ENCODE measurements at regions not wholly inside any gene's neighbourhood (a gene's known extent, or its start where the extent isn't known, plus 50 kb on each side); places are given as distances from the start of the nearest gene placed in this dataset.

DNA sequence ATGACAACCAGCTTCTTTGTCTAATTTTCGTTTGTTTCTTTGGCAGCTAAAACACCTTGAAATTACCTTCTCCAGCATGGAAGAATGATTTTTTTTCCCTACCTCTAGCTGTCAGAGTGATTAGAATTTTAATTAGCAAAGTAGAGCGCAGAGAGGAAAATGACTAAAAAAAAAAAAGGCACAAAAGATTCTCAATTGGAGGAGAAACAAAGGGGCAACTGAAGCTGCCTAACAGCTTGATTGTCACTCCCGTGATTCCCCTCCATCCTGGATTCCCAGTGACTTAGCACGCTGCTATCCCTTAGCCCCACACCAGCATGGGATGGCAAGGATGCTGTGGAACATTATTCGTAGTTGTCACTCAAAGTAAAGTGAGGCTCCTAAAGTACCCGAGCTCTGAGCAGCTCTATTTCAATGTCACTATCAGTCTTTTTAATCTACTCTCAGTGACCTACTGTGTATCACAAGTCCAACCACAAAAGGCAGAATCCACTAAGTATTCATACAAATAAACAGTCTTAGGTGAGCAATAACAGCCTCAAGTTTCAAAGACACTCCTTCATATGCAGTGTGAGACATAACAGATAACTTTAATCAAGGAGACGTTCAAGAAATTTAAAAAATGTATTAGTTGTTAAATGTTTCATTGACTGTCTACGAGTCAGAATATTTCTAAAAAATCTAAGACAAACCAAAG lies 710.0 kb upstream of the GRAMD2B start:
- Histone ChIP-seq H3F3A (ENCODE audit: low read depth) (no peaks in the 10 kb centered on the region), H3K4me1 (peaks cover 43% of the 10 kb centered on the region), H3K4me2 (peak overlapping the region; percentile 16), H3K36me3 (no peaks in the 10 kb centered on the region), H2AFZ (replicated peaks) (no peak overlapping the region), H3K9me3 (ENCODE audit: low read depth) (no peaks in the 10 kb centered on the region), H4K20me1 (ENCODE audit: low read depth) (no peaks in the 10 kb centered on the region), H3K4me3 (no peak overlapping the region), H3K27me3 (no peaks in the 10 kb centered on the region), H3K27ac (no peak overlapping the region), H3K79me2 (ENCODE audit: low read depth) (no peaks in the 10 kb centered on the region), H3K9ac (no peak overlapping the region)
- DNase-seq (ENCODE audit: low spot score): peak; percentile 68
- Mint-ChIP-seq H3K27me3 (ENCODE audit: insufficient read depth, low read depth) (peaks cover 2% of the 10 kb centered on the region), H3K9me3 (peaks cover 23% of the 10 kb centered on the region), H3K27ac (peak overlapping the region; percentile 85), H3K4me1 (peaks cover 65% of the 10 kb centered on the region), H3K36me3 (peaks cover 11% of the 10 kb centered on the region), H3K4me3 (no peak overlapping the region)
- TF ChIP-seq EZH2phosphoT487 (IDR thresholded peaks at IDR 0.05): no peak
- no peak for TF ChIP-seq EZH2 (IDR thresholded peaks at IDR 0.05)
- TF ChIP-seq, protein P1, sequence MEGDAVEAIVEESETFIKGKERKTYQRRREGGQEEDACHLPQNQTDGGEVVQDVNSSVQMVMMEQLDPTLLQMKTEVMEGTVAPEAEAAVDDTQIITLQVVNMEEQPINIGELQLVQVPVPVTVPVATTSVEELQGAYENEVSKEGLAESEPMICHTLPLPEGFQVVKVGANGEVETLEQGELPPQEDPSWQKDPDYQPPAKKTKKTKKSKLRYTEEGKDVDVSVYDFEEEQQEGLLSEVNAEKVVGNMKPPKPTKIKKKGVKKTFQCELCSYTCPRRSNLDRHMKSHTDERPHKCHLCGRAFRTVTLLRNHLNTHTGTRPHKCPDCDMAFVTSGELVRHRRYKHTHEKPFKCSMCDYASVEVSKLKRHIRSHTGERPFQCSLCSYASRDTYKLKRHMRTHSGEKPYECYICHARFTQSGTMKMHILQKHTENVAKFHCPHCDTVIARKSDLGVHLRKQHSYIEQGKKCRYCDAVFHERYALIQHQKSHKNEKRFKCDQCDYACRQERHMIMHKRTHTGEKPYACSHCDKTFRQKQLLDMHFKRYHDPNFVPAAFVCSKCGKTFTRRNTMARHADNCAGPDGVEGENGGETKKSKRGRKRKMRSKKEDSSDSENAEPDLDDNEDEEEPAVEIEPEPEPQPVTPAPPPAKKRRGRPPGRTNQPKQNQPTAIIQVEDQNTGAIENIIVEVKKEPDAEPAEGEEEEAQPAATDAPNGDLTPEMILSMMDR (IDR thresholded peaks at IDR 0.05): no peak

DNA sequence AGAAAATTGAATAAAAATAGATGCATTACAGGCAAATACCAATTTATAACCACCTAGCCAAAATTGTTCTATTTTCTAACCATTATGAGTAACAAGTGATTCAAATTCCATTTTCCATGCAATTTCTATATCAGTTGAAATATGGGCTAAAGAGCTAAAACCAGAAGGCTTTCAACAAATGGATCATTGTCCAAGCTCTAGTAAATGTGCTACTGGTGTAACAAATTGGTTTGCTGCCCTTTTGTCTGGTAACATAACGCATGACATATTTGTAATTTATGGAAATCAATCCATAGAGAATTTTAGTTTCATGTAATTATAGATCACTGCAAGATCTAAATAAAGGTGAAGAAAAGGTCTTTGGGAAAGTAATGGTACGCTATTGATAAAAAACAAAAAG lies 708.0 kb upstream of the GRAMD2B start:
- peaks cover 72% of the 10 kb centered on the region for H3K4me1 Mint-ChIP-seq
- TF ChIP-seq, protein P1 (IDR thresholded peaks at IDR 0.05): no peak
- TF ChIP-seq EZH2phosphoT487 (IDR thresholded peaks at IDR 0.05) (no peak), EZH2 (IDR thresholded peaks at IDR 0.05) (no peak)
- H3K36me3 Mint-ChIP-seq: peaks cover 4% of the 10 kb centered on the region
- no peaks in the 10 kb centered on the region for H3K79me2 ChIP-seq (ENCODE audit: low read depth)
- no peaks in the 10 kb centered on the region for H3K27me3 ChIP-seq
- no peaks in the 10 kb centered on the region for H3K36me3 ChIP-seq
- H3K4me1 ChIP-seq: peaks cover 62% of the 10 kb centered on the region
- peaks cover 10% of the 10 kb centered on the region for H3F3A ChIP-seq (ENCODE audit: low read depth)
- H2AFZ ChIP-seq (replicated peaks): no peak overlapping the region
- no peak overlapping the region for H3K4me3 ChIP-seq
- H3K9me3 ChIP-seq (ENCODE audit: low read depth): no peaks in the 10 kb centered on the region
- no peak overlapping the region for H3K9ac ChIP-seq
- H4K20me1 ChIP-seq (ENCODE audit: low read depth): no peaks in the 10 kb centered on the region
- no peak overlapping the region for H3K4me3 Mint-ChIP-seq
- H3K27me3 Mint-ChIP-seq (ENCODE audit: insufficient read depth, low read depth): peaks cover 2% of the 10 kb centered on the region
- no peak overlapping the region for H3K27ac ChIP-seq
- no peak overlapping the region for H3K27ac Mint-ChIP-seq
- no peak for DNase-seq (ENCODE audit: low spot score)
- H3K4me2 ChIP-seq: no peak overlapping the region
- H3K9me3 Mint-ChIP-seq: peaks cover 10% of the 10 kb centered on the region

DNA sequence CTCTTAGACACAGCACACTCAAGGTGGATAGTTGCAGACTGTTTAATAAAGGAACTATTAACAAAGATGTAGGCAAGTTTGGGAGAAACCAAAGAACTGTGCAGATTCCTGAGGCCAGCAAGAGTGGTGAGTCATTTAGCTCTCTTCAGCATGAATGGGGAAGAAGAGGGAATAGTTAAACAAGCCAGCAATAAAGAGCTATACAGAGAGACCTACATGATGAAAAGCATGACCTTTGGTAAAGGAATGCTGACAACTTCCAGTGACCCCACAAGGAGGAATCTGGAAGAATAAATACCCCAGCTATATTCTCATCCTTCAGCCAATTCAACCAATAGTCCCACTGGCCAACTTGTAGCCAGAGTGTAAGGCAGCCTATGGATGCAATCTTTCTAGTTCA lies 706.0 kb upstream of the GRAMD2B start:
- Histone ChIP-seq H3K4me1 (peaks cover 76% of the 10 kb centered on the region), H3K36me3 (no peaks in the 10 kb centered on the region), H4K20me1 (ENCODE audit: low read depth) (no peaks in the 10 kb centered on the region), H3K9ac (no peak overlapping the region), H3K4me3 (no peak overlapping the region), H3K79me2 (ENCODE audit: low read depth) (no peaks in the 10 kb centered on the region), H3K27me3 (no peaks in the 10 kb centered on the region), H2AFZ (replicated peaks) (peak overlapping the region; percentile 5), H3F3A (ENCODE audit: low read depth) (peaks cover 20% of the 10 kb centered on the region), H3K9me3 (ENCODE audit: low read depth) (no peaks in the 10 kb centered on the region), H3K27ac (no peak overlapping the region), H3K4me2 (no peak overlapping the region)
- Mint-ChIP-seq H3K9me3 (peaks cover 4% of the 10 kb centered on the region), H3K27ac (peak overlapping the region; percentile 78), H3K27me3 (ENCODE audit: insufficient read depth, low read depth) (no peaks in the 10 kb centered on the region), H3K36me3 (peaks cover 1% of the 10 kb centered on the region), H3K4me3 (no peak overlapping the region), H3K4me1 (peaks cover 85% of the 10 kb centered on the region)
- no peak for TF ChIP-seq EZH2phosphoT487 (IDR thresholded peaks at IDR 0.05)
- TF ChIP-seq, protein P1 (IDR thresholded peaks at IDR 0.05): no peak
- no peak for TF ChIP-seq EZH2 (IDR thresholded peaks at IDR 0.05)
- DNase-seq (ENCODE audit: low spot score): no peak
